ENCODE measurements at regions not wholly inside any gene's neighbourhood (a gene's known extent, or its start where the extent isn't known, plus 50 kb on each side); places are given as distances from the start of the nearest gene placed in this dataset.

GRCh38 chr6:1087154-1087843 is 224.6 kb upstream of the FOXQ1 start:
- Histone ChIP-seq H3K27me3 (ENCODE audit: control insufficient read depth in 5 of 5, insufficient read depth in 4 of 5, low read length in 5 of 5) (peaks cover 0 to 2% (median 0%) of the 10 kb centered on the region in 5 donors), H3K27ac (ENCODE audit: low read depth, low read length) (no peak overlapping the region), H3K4me1 (ENCODE audit: control insufficient read depth in 5 of 5, insufficient read depth in 5 of 5, low read length in 5 of 5) (peaks cover 0 to under 1% (median under 1%) of the 10 kb centered on the region in 5 donors), H3K9me3 (ENCODE audit: control insufficient read depth in 5 of 5, low read length in 5 of 5) (no peaks in the 10 kb centered on the region), H3K4me3 (ENCODE audit: low read depth in 1 of 5, low read length in 5 of 5) (no peak overlapping the region), H3K36me3 (ENCODE audit: control insufficient read depth in 5 of 5, insufficient read depth in 5 of 5, low read length in 5 of 5) (no peaks in the 10 kb centered on the region), H3K9ac (ENCODE audit: low read length in 5 of 5) (no peak overlapping the region)

GRCh38 chr6:1086446-1087153 is 225.3 kb upstream of the FOXQ1 start:
- Histone ChIP-seq H3K4me1 (ENCODE audit: control insufficient read depth in 5 of 5, insufficient read depth in 5 of 5, low read length in 5 of 5) (peaks cover 1 to 7% (median 6%) of the 10 kb centered on the region in 5 donors), H3K27me3 (ENCODE audit: control insufficient read depth in 5 of 5, insufficient read depth in 4 of 5, low read length in 5 of 5) (peaks cover 0 to 2% (median 0%) of the 10 kb centered on the region in 5 donors), H3K9ac (ENCODE audit: low read length in 5 of 5) (no peak overlapping the region), H3K36me3 (ENCODE audit: control insufficient read depth in 5 of 5, insufficient read depth in 5 of 5, low read length in 5 of 5) (no peaks in the 10 kb centered on the region), H3K4me3 (ENCODE audit: low read depth in 1 of 5, low read length in 5 of 5) (no peak overlapping the region), H3K27ac (ENCODE audit: low read depth, low read length) (no peak overlapping the region), H3K9me3 (ENCODE audit: control insufficient read depth in 5 of 5, low read length in 5 of 5) (no peaks in the 10 kb centered on the region)

GRCh38 chr6:1082285-1082935 is 229.5 kb upstream of the FOXQ1 start:
- Histone ChIP-seq H3K27ac (ENCODE audit: low read depth, low read length) (no peak overlapping the region), H3K27me3 (ENCODE audit: control insufficient read depth in 5 of 5, insufficient read depth in 4 of 5, low read length in 5 of 5) (peaks cover 0 to 2% (median 0%) of the 10 kb centered on the region in 5 donors), H3K4me3 (ENCODE audit: low read depth in 1 of 5, low read length in 5 of 5) (peak overlapping the region in 2 of 5 donors; percentile 26 to 44), H3K9me3 (ENCODE audit: control insufficient read depth in 5 of 5, low read length in 5 of 5) (no peaks in the 10 kb centered on the region), H3K4me1 (ENCODE audit: control insufficient read depth in 5 of 5, insufficient read depth in 5 of 5, low read length in 5 of 5) (peaks cover 1 to 14% (median 12%) of the 10 kb centered on the region in 5 donors), H3K36me3 (ENCODE audit: control insufficient read depth in 5 of 5, insufficient read depth in 5 of 5, low read length in 5 of 5) (no peaks in the 10 kb centered on the region), H3K9ac (ENCODE audit: low read length in 5 of 5) (no peak overlapping the region)

GRCh38 chr6:1081551-1082284 is 230.2 kb upstream of the FOXQ1 start:
- Histone ChIP-seq H3K4me3 (ENCODE audit: low read depth in 1 of 5, low read length in 5 of 5) (peak overlapping the region; percentile 11 to 44 (median 26)), H3K27me3 (ENCODE audit: control insufficient read depth in 5 of 5, insufficient read depth in 4 of 5, low read length in 5 of 5) (no peaks in the 10 kb centered on the region), H3K9me3 (ENCODE audit: control insufficient read depth in 5 of 5, low read length in 5 of 5) (no peaks in the 10 kb centered on the region), H3K36me3 (ENCODE audit: control insufficient read depth in 5 of 5, insufficient read depth in 5 of 5, low read length in 5 of 5) (no peaks in the 10 kb centered on the region), H3K27ac (ENCODE audit: low read depth, low read length) (no peak overlapping the region), H3K4me1 (ENCODE audit: control insufficient read depth in 5 of 5, insufficient read depth in 5 of 5, low read length in 5 of 5) (peaks cover 1 to 14% (median 12%) of the 10 kb centered on the region in 5 donors), H3K9ac (ENCODE audit: low read length in 5 of 5) (no peak overlapping the region)

- no peaks in the 10 kb centered on the region for H3K9me3 ChIP-seq (ENCODE audit: control insufficient read depth in 5 of 5, low read length in 5 of 5)
- no peak overlapping the region for H3K27ac ChIP-seq (ENCODE audit: low read depth, low read length)
- no peak overlapping the region for H3K4me3 ChIP-seq (ENCODE audit: low read depth in 1 of 5, low read length in 5 of 5)
- peaks cover 1 to 14% (median 12%) of the 10 kb centered on the region in 5 donors for H3K4me1 ChIP-seq (ENCODE audit: control insufficient read depth in 5 of 5, insufficient read depth in 5 of 5, low read length in 5 of 5)
- H3K9ac ChIP-seq (ENCODE audit: low read length in 5 of 5): no peak overlapping the region
- H3K27me3 ChIP-seq (ENCODE audit: control insufficient read depth in 5 of 5, insufficient read depth in 4 of 5, low read length in 5 of 5): no peaks in the 10 kb centered on the region
- no peaks in the 10 kb centered on the region for H3K36me3 ChIP-seq (ENCODE audit: control insufficient read depth in 5 of 5, insufficient read depth in 5 of 5, low read length in 5 of 5)
Measured at GRCh38 chr6:1080453-1081337, 231.2 kb upstream of the FOXQ1 start.

GRCh38 chr6:1079525-1079924 is 232.4 kb upstream of the FOXQ1 start:
- H3K36me3 ChIP-seq (ENCODE audit: control insufficient read depth in 5 of 5, insufficient read depth in 5 of 5, low read length in 5 of 5): no peaks in the 10 kb centered on the region
- H3K9ac ChIP-seq (ENCODE audit: low read length in 5 of 5): no peak overlapping the region
- no peaks in the 10 kb centered on the region for H3K27me3 ChIP-seq (ENCODE audit: control insufficient read depth in 5 of 5, insufficient read depth in 4 of 5, low read length in 5 of 5)
- peaks cover 1 to 14% (median 12%) of the 10 kb centered on the region in 5 donors for H3K4me1 ChIP-seq (ENCODE audit: control insufficient read depth in 5 of 5, insufficient read depth in 5 of 5, low read length in 5 of 5)
- H3K9me3 ChIP-seq (ENCODE audit: control insufficient read depth in 5 of 5, low read length in 5 of 5): no peaks in the 10 kb centered on the region
- H3K4me3 ChIP-seq (ENCODE audit: low read depth in 1 of 5, low read length in 5 of 5): no peak overlapping the region
- H3K27ac ChIP-seq (ENCODE audit: low read depth, low read length): no peak overlapping the region

GRCh38 chr6:1077478-1078416 is 234.2 kb upstream of the FOXQ1 start:
- no peaks in the 10 kb centered on the region for H3K36me3 ChIP-seq (ENCODE audit: control insufficient read depth in 5 of 5, insufficient read depth in 5 of 5, low read length in 5 of 5)
- no peak overlapping the region for H3K9ac ChIP-seq (ENCODE audit: low read length in 5 of 5)
- H3K4me1 ChIP-seq (ENCODE audit: control insufficient read depth in 5 of 5, insufficient read depth in 5 of 5, low read length in 5 of 5): peaks cover 1 to 14% (median 12%) of the 10 kb centered on the region in 5 donors

GRCh38 chr6:1076531-1077459 is 235.1 kb upstream of the FOXQ1 start:
- Histone ChIP-seq H3K4me3 (ENCODE audit: low read depth in 1 of 5, low read length in 5 of 5) (no peak overlapping the region), H3K27ac (ENCODE audit: low read depth, low read length) (no peak overlapping the region), H3K4me1 (ENCODE audit: control insufficient read depth in 5 of 5, insufficient read depth in 5 of 5, low read length in 5 of 5) (peaks cover 0 to 9% (median 7%) of the 10 kb centered on the region in 5 donors), H3K9ac (ENCODE audit: low read length in 5 of 5) (no peak overlapping the region), H3K36me3 (ENCODE audit: control insufficient read depth in 5 of 5, insufficient read depth in 5 of 5, low read length in 5 of 5) (no peaks in the 10 kb centered on the region), H3K27me3 (ENCODE audit: control insufficient read depth in 5 of 5, insufficient read depth in 4 of 5, low read length in 5 of 5) (peaks cover 0 to 2% (median 0%) of the 10 kb centered on the region in 5 donors), H3K9me3 (ENCODE audit: control insufficient read depth in 5 of 5, low read length in 5 of 5) (no peaks in the 10 kb centered on the region)

More at GRCh38 chr6:1077478-1078416, 234.2 kb upstream of the FOXQ1 start:
- H3K27me3 ChIP-seq (ENCODE audit: control insufficient read depth in 5 of 5, insufficient read depth in 4 of 5, low read length in 5 of 5): peaks cover 0 to 2% (median 0%) of the 10 kb centered on the region in 5 donors
- H3K4me3 ChIP-seq (ENCODE audit: low read depth in 1 of 5, low read length in 5 of 5): no peak overlapping the region
- H3K27ac ChIP-seq (ENCODE audit: low read depth, low read length): no peak overlapping the region
- no peaks in the 10 kb centered on the region for H3K9me3 ChIP-seq (ENCODE audit: control insufficient read depth in 5 of 5, low read length in 5 of 5)
